Small intestine (tissue), 7 donors: ENCODE measurements at regions not wholly inside any gene's neighbourhood (a gene's known extent, or its start where the extent isn't known, plus 50 kb on each side); places are given as distances from the start of the nearest gene placed in this dataset.
"Not testable (repeated sequence)": the region's sequence is repeated elsewhere in the genome, so short reads cannot be mapped to it uniquely, and the experiment has no call there.

Experiments used
- DNase-seq, 2 donors: peaks; one replicate each; pipeline versions ENCODE4 v3.0.0 to v3.0.0-alpha.2; 2013
- FAIRE-seq: peaks from 2 replicates; lab custom pipeline; 2012; peaks lifted over from hg19 to GRCh38; lab: Jason Lieb, UNC
- H3K27ac ChIP-seq, 3 donors: one replicate each; pipeline ENCODE4 v1.5.1; 2013; ENCODE audit warnings: low read length in 2 of 3, mild to moderate bottlenecking in 2 of 3, control low read depth in 1 of 3, inconsistent platforms in 1 of 3, low read depth in 1 of 3, moderate library complexity in 1 of 3
- H3K27me3 ChIP-seq, 3 donors: one replicate each; pipeline ENCODE4 v1.6.1; 2013; ENCODE audit warnings: low read length in 3 of 3, inconsistent platforms in 1 of 3; ENCODE audit not compliant: control insufficient read depth in 3 of 3, insufficient read depth in 3 of 3
- H3K36me3 ChIP-seq, 3 donors: one replicate each; pipeline ENCODE4 v1.6.1; 2013; ENCODE audit warnings: low read length in 3 of 3, inconsistent platforms in 1 of 3, low read depth in 1 of 3, mild to moderate bottlenecking in 1 of 3, moderate library complexity in 1 of 3; ENCODE audit not compliant: control insufficient read depth in 3 of 3, insufficient read depth in 2 of 3
- H3K4me1 ChIP-seq, 3 donors: one replicate each; pipeline ENCODE4 v1.6.1; 2013; ENCODE audit warnings: low read length in 2 of 3, inconsistent platforms in 1 of 3, low read depth in 1 of 3, mild to moderate bottlenecking in 1 of 3, moderate library complexity in 1 of 3; ENCODE audit not compliant: control insufficient read depth in 3 of 3, insufficient read depth in 2 of 3
- H3K4me3 ChIP-seq, 3 donors: one replicate each; pipeline ENCODE4 v1.5.1; 2013; ENCODE audit warnings: low read length in 3 of 3, control low read depth in 1 of 3, inconsistent platforms in 1 of 3, low read depth in 1 of 3, mild to moderate bottlenecking in 1 of 3, moderate library complexity in 1 of 3
- H3K9me3 ChIP-seq, 2 donors: one replicate each; pipeline ENCODE4 v1.6.1; 2013; ENCODE audit warnings: low read depth in 1 of 2, low read length in 1 of 2; ENCODE audit not compliant: control insufficient read depth in 2 of 2, insufficient read depth in 1 of 2
- whole genome bisulfite sequencing, 3 donors: extraction: QIAGEN DNeasy Blood & Tissue Kit; methylation state at CpG; one replicate each; pipeline ENCODE4 v1.1.7; 2013; 5-methylcytosine and 5-hydroxymethylcytosine counted together
- donor health status: healthy with polysubstance abuse.
- donor health status: control.
- donor health status: control.
- donor health status: Bipolar disorder and iron deficiency.
- donor health status: healthy.

GRCh38 chr2:4935291-4935690 is 756.9 kb upstream of the SOX11 start:
- not testable (repeated sequence) for H3K4me1 ChIP-seq, H3K36me3 ChIP-seq, H3K27ac ChIP-seq, H3K4me3 ChIP-seq, DNase-seq, H3K9me3 ChIP-seq, FAIRE-seq, H3K27me3 ChIP-seq
- WGBS, 3 donors: 92 to 96% (median 96%) methylated on average over 22 to 35 of the region's 35 CpGs

- no peak for DNase-seq
- no peak for FAIRE-seq
- Histone ChIP-seq H3K4me3 (no peak overlapping the region), H3K36me3 (no peaks in the 10 kb centered on the region), H3K27ac (no peak overlapping the region), H3K4me1 (no peaks in the 10 kb centered on the region), H3K9me3 (peaks cover 0 to 6% of the 10 kb centered on the region in 2 donors), H3K27me3 (no peaks in the 10 kb centered on the region)
- WGBS, 3 donors: 41 to 47% (median 43%) methylated on average over 3 of the region's 3 CpGs
Measured at GRCh38 chr2:4937550-4937949, 754.6 kb upstream of the SOX11 start.

- no peak overlapping the region for H3K4me3 ChIP-seq
- 82 to 92% (median 84%) methylated on average over 6 of the region's 6 CpGs for WGBS, 3 donors
- DNase-seq (no peak), FAIRE-seq (no peak)
- H3K9me3 ChIP-seq: peaks cover 0 to 6% of the 10 kb centered on the region in 2 donors
- no peaks in the 10 kb centered on the region for H3K4me1 ChIP-seq
- H3K27me3 ChIP-seq: no peaks in the 10 kb centered on the region
- H3K36me3 ChIP-seq: no peaks in the 10 kb centered on the region
- H3K27ac ChIP-seq: no peak overlapping the region
Measured at GRCh38 chr2:4938206-4938605, 754.0 kb upstream of the SOX11 start.

GRCh38 chr2:4942441-4942840 is 749.7 kb upstream of the SOX11 start:
- Histone ChIP-seq H3K4me1 (no peaks in the 10 kb centered on the region), H3K27ac (no peak overlapping the region), H3K9me3 (peaks cover 0 to 6% of the 10 kb centered on the region in 2 donors), H3K27me3 (no peaks in the 10 kb centered on the region), H3K36me3 (no peaks in the 10 kb centered on the region), H3K4me3 (no peak overlapping the region)
- 65 to 71% (median 69%) methylated on average over 4 of the region's 4 CpGs for WGBS, 3 donors
- DNase-seq (no peak), FAIRE-seq (no peak)

- DNase-seq (no peak), FAIRE-seq (no peak)
- 53 to 68% (median 56%) methylated on average over 2 of the region's 2 CpGs for WGBS, 3 donors
- H3K27me3 ChIP-seq: no peaks in the 10 kb centered on the region
- no peaks in the 10 kb centered on the region for H3K36me3 ChIP-seq
- H3K27ac ChIP-seq: no peak overlapping the region
- H3K4me1 ChIP-seq: no peaks in the 10 kb centered on the region
- H3K4me3 ChIP-seq: no peak overlapping the region
- H3K9me3 ChIP-seq: no peaks in the 10 kb centered on the region
Measured at GRCh38 chr2:4947911-4948310, 744.3 kb upstream of the SOX11 start.

- DNase-seq (no peak), FAIRE-seq (no peak)
- WGBS, 3 donors: 94 to 99% (median 96%) methylated on average over 4 of the region's 4 CpGs
- H3K4me3 ChIP-seq: no peak overlapping the region
- no peaks in the 10 kb centered on the region for H3K36me3 ChIP-seq
- H3K9me3 ChIP-seq: no peaks in the 10 kb centered on the region
- no peak overlapping the region for H3K27ac ChIP-seq
- no peaks in the 10 kb centered on the region for H3K4me1 ChIP-seq
- no peaks in the 10 kb centered on the region for H3K27me3 ChIP-seq
Measured at GRCh38 chr2:4951368-4951767, 740.8 kb upstream of the SOX11 start.

GRCh38 chr2:4959219-4959618 is 733.0 kb upstream of the SOX11 start:
- FAIRE-seq (no peak), DNase-seq (no peak)
- Histone ChIP-seq H3K27me3 (no peaks in the 10 kb centered on the region), H3K27ac (no peak overlapping the region), H3K9me3 (no peaks in the 10 kb centered on the region), H3K36me3 (no peaks in the 10 kb centered on the region), H3K4me3 (no peak overlapping the region), H3K4me1 (no peaks in the 10 kb centered on the region)
- 77 to 85% (median 83%) methylated on average over 1 of the region's 1 CpG for WGBS, 3 donors

- no peak overlapping the region for H3K27ac ChIP-seq
- DNase-seq (no peak), FAIRE-seq (no peak)
- no peaks in the 10 kb centered on the region for H3K4me1 ChIP-seq
- H3K9me3 ChIP-seq: no peaks in the 10 kb centered on the region
- no peak overlapping the region for H3K4me3 ChIP-seq
- WGBS, 3 donors: 64 to 77% (median 65%) methylated on average over 3 of the region's 3 CpGs
- no peaks in the 10 kb centered on the region for H3K27me3 ChIP-seq
- no peaks in the 10 kb centered on the region for H3K36me3 ChIP-seq
Measured at GRCh38 chr2:4962419-4962818, 729.8 kb upstream of the SOX11 start.

- 96 to 100% (median 96%) methylated on average over 1 of the region's 1 CpG for WGBS, 3 donors
Measured at GRCh38 chr2:4963106-4963505, 729.1 kb upstream of the SOX11 start.

More at GRCh38 chr2:4963106-4963505, 729.1 kb upstream of the SOX11 start:
- no peaks in the 10 kb centered on the region for H3K9me3 ChIP-seq
- H3K36me3 ChIP-seq: no peaks in the 10 kb centered on the region
- FAIRE-seq (no peak), DNase-seq (no peak)
- H3K4me1 ChIP-seq: no peaks in the 10 kb centered on the region
- no peak overlapping the region for H3K27ac ChIP-seq
- no peak overlapping the region for H3K4me3 ChIP-seq
- no peaks in the 10 kb centered on the region for H3K27me3 ChIP-seq
